PC-9 (cell line): ENCODE measurements at regions not wholly inside any gene's neighbourhood (a gene's known extent, or its start where the extent isn't known, plus 50 kb on each side); places are given as distances from the start of the nearest gene placed in this dataset.

Experiments used
- BruUV-seq: library from RNA; stranded (reverse); fragments of 400-500 nt; replicated peaks from 2 replicates; lab custom pipeline; 2021; lab: Mats Ljungman, UMichigan
- CTCF ChIA-PET: fragments of 300-600 bp; sonication (Branson Sonifier 250); formaldehyde crosslinking; loops from one replicate; lab custom pipeline; 2022; ENCODE audit warnings: antibody characterized with exemption; lab: Charles Lee
- POLR2A ChIA-PET: fragments of 300-600 bp; sonication (Branson Sonifier 250); formaldehyde crosslinking; loops from one replicate; lab custom pipeline; 2022; ENCODE audit warnings: antibody characterized with exemption; ENCODE audit not compliant: unreplicated experiment; lab: Charles Lee
- DNase-seq, 2 experiments: peaks; one replicate each; pipeline versions ENCODE4 v3.0.0 to v3.0.0-alpha.2; 2015 to 2022; ENCODE audit warnings: mixed read lengths in 1 of 2
- H2AFZ ChIP-seq: fragments of 200-600 bp; sonication (generic); 2 replicates; pipeline ENCODE4 v1.8.1; 2017; ENCODE audit warnings: antibody characterized with exemption
- H3F3A ChIP-seq: fragments of 200-600 bp; sonication (generic); 2 replicates; pipeline ENCODE4 v1.8.1; 2017; ENCODE audit warnings: antibody characterized with exemption, mild to moderate bottlenecking, low read depth; ENCODE audit not compliant: insufficient read depth
- H3K27ac ChIP-seq: fragments of 200-600 bp; sonication (generic); 2 replicates; pipeline ENCODE4 v1.6.1; 2016; ENCODE audit warnings: mixed run types
- H3K27me3 ChIP-seq: fragments of 200-600 bp; sonication (generic); 2 replicates; pipeline ENCODE4 v1.6.1; 2016; ENCODE audit warnings: low read depth, mixed run types; ENCODE audit not compliant: insufficient read depth
- H3K36me3 ChIP-seq: fragments of 200-600 bp; sonication (generic); 2 replicates; pipeline ENCODE4 v1.6.1; 2016; ENCODE audit warnings: low read depth, mixed run types
- H3K4me1 ChIP-seq: fragments of 200-600 bp; sonication (generic); replicated peaks from 2 replicates; pipeline ENCODE4 v1.6.1; 2016; ENCODE audit warnings: mixed run types; ENCODE audit not compliant: insufficient read depth
- H3K4me2 ChIP-seq: fragments of 200-600 bp; sonication (generic); 2 replicates; pipeline ENCODE4 v1.6.1; 2017; ENCODE audit warnings: mixed run types
- H3K4me3 ChIP-seq: fragments of 200-600 bp; sonication (generic); 2 replicates; pipeline ENCODE4 v1.6.1; 2016; ENCODE audit warnings: mixed run types
- H3K79me2 ChIP-seq: fragments of 200-600 bp; sonication (generic); 2 replicates; pipeline ENCODE4 v1.6.1; 2017; ENCODE audit warnings: low read depth, mixed run types
- H3K9me2 ChIP-seq: fragments of 200-600 bp; sonication (generic); 2 replicates; pipeline ENCODE4 v1.8.1; 2017; ENCODE audit warnings: mild to moderate bottlenecking; ENCODE audit not compliant: insufficient read depth
- H3K9me3 ChIP-seq: fragments of 200-600 bp; sonication (generic); 2 replicates; pipeline ENCODE4 v1.8.1; 2016; ENCODE audit warnings: low read depth; ENCODE audit not compliant: insufficient read depth
- H4K20me1 ChIP-seq: fragments of 200-600 bp; sonication (generic); 2 replicates; pipeline ENCODE4 v1.8.1; 2017; ENCODE audit not compliant: insufficient read depth
- CTCF ChIP-seq: fragments of 200-600 bp; sonication (generic); conservative IDR thresholded peaks from 2 replicates; pipeline ENCODE4 v1.6.1; 2017; ENCODE audit warnings: mixed run types, antibody characterized with exemption, mild to moderate bottlenecking, moderate library complexity
- EZH2 ChIP-seq: fragments of 200-600 bp; sonication (generic); IDR thresholded peaks from 2 replicates; pipeline ENCODE4 v1.8.0; 2017; ENCODE audit warnings: antibody characterized with exemption, low read depth
- intact Hi-C: fragments of 100-400 bp; cut with micrococcal nuclease; formaldehyde crosslinking; loops from one replicate; pipeline ENCODE4 v1.10.0; 2022; ENCODE audit not compliant: unreplicated experiment

- H3K9me3 ChIP-seq, result no peaks in the 10 kb centered on the region
- no peaks in the 10 kb centered on the region for H4K20me1 ChIP-seq
- DNase-seq, result no peak
- H3K4me2 ChIP-seq, result no peak overlapping the region
- ChIA-PET CTCF (no interaction called here), POLR2A (no interaction called here)
- BruUV-seq, result no TSS peak
- no peak for TF ChIP-seq CTCF
- TF ChIP-seq EZH2, result no peak
- H3K79me2 ChIP-seq, result no peaks in the 10 kb centered on the region
- H3K9me2 ChIP-seq, result no peaks in the 10 kb centered on the region
- H3K4me3 ChIP-seq, result no peak overlapping the region
- H3K27ac ChIP-seq, result no peak overlapping the region
- no peaks in the 10 kb centered on the region for H3F3A ChIP-seq
- intact Hi-C loops, result no loop called here
- no peaks in the 10 kb centered on the region for H3K36me3 ChIP-seq
- H2AFZ ChIP-seq, result no peak overlapping the region
- H3K27me3 ChIP-seq, result no peaks in the 10 kb centered on the region
- no peaks in the 10 kb centered on the region for H3K4me1 ChIP-seq
Measured at GRCh38 chr7:86257894-86258293, 385.8 kb upstream of the GRM3 start.

DNA sequence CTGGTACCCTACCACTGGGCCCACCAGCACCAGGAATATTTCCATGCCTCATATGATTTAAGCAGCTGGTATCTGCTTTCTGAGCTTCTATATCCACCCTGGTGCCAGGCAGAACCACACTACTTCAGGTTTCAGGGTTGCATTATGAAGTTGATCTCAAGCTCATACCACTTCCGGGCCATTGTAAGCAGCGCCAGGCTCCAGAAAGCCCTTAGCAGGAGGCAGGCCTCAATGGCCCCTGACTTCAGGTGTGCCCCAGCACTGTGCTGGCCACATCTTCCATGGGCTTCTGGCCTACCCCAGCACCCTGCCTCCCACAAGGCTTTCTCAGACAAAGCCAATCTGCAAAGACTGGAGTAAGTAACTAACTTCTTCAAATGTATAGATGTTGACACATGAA is 391.3 kb upstream of the GRM3 start:
- H3K4me2 ChIP-seq, result no peak overlapping the region
- H2AFZ ChIP-seq, result no peak overlapping the region
- no TSS peak for BruUV-seq
- no peak overlapping the region for H3K4me3 ChIP-seq
- ChIA-PET CTCF (no interaction called here), POLR2A (no interaction called here)
- no peaks in the 10 kb centered on the region for H4K20me1 ChIP-seq
- no peak for TF ChIP-seq EZH2
- no peaks in the 10 kb centered on the region for H3F3A ChIP-seq
- no peak overlapping the region for H3K27ac ChIP-seq
- intact Hi-C loops, result no loop called here
- no peaks in the 10 kb centered on the region for H3K9me2 ChIP-seq
- no peaks in the 10 kb centered on the region for H3K79me2 ChIP-seq
- H3K27me3 ChIP-seq, result no peaks in the 10 kb centered on the region
- H3K36me3 ChIP-seq, result no peaks in the 10 kb centered on the region
- H3K4me1 ChIP-seq, result no peaks in the 10 kb centered on the region
- H3K9me3 ChIP-seq, result no peaks in the 10 kb centered on the region
- DNase-seq, result no peak

DNA sequence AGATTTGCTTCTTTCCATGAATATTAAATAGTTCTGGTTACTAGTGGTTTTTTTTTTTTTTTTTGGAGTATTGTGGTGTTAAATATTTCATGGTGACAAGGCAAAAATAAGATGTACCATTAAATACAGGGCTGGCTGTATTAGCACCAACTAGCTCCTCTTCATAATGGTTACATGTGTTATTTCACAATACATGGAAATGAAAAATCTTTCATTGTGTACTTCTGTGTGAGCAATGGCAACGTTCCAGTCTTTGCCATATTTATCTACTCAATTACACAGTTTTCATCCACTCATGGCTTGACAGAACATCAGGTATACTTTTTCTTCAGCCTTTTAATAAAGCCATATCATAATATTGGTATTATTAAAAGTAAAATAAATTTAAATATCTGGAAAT is 394.7 kb upstream of the GRM3 start:
- Histone ChIP-seq H3K9me2 (no peaks in the 10 kb centered on the region), H2AFZ (no peak overlapping the region), H3K4me2 (no peak overlapping the region), H3K27ac (no peak overlapping the region), H3K4me3 (no peak overlapping the region), H3K4me1 (no peaks in the 10 kb centered on the region), H3K36me3 (no peaks in the 10 kb centered on the region), H4K20me1 (no peaks in the 10 kb centered on the region), H3F3A (no peaks in the 10 kb centered on the region), H3K79me2 (no peaks in the 10 kb centered on the region), H3K9me3 (no peaks in the 10 kb centered on the region), H3K27me3 (no peaks in the 10 kb centered on the region)
- intact Hi-C loops, result no loop called here
- CTCF ChIA-PET, result no interaction called here
- POLR2A ChIA-PET, result no interaction called here
- TF ChIP-seq EZH2, result no peak
- no peak for TF ChIP-seq CTCF
- no TSS peak for BruUV-seq
- no peak for DNase-seq

- no peaks in the 10 kb centered on the region for H3K9me2 ChIP-seq
- H4K20me1 ChIP-seq, result no peaks in the 10 kb centered on the region
- H3K79me2 ChIP-seq, result no peaks in the 10 kb centered on the region
- H3K9me3 ChIP-seq, result no peaks in the 10 kb centered on the region
- no peaks in the 10 kb centered on the region for H3K27me3 ChIP-seq
- no peak overlapping the region for H2AFZ ChIP-seq
- intact Hi-C loops, result no loop called here
- no peaks in the 10 kb centered on the region for H3K4me1 ChIP-seq
- H3K4me3 ChIP-seq, result no peak overlapping the region
- ChIA-PET POLR2A (no interaction called here), CTCF (no interaction called here)
- no peak for TF ChIP-seq EZH2
- no peak for TF ChIP-seq CTCF
- no peak overlapping the region for H3K4me2 ChIP-seq
- H3K27ac ChIP-seq, result no peak overlapping the region
- BruUV-seq, result no TSS peak
- no peak for DNase-seq
- H3F3A ChIP-seq, result no peaks in the 10 kb centered on the region
- no peaks in the 10 kb centered on the region for H3K36me3 ChIP-seq
Measured at GRCh38 chr7:86243171-86243570, 400.5 kb upstream of the GRM3 start.
